Gastroesophageal sphincter (tissue), 4 donors: ENCODE measurements at regions not wholly inside any gene's neighbourhood (a gene's known extent, or its start where the extent isn't known, plus 50 kb on each side); places are given as distances from the start of the nearest gene placed in this dataset.

ENCODE experiments used
- ATAC-seq: fragments of 150-250 bp; one replicate; pipeline ENCODE4 v1.9.1; 2016; ENCODE audit warnings: mild to moderate bottlenecking, moderate library complexity
- H3K27ac ChIP-seq, 4 donors: fragments of 200-600 bp; sonication (generic) in 3 of 4; 1 replicate in 3 of 4; 2 replicates in 1 of 4; pipeline ENCODE4 v1.5.1; 2016 to 2019
- H3K27me3 ChIP-seq: fragments of 200-600 bp; sonication (generic); one replicate; pipeline ENCODE4 v1.5.1; 2019
- H3K36me3 ChIP-seq, 2 donors: fragments of 200-600 bp; sonication (generic); one replicate each; pipeline ENCODE4 v1.5.1; 2019; ENCODE audit warnings: control low read depth in 1 of 2
- H3K4me1 ChIP-seq, 3 donors: fragments of 200-600 bp; sonication (generic); 1 replicate in 2 of 3; 2 replicates in 1 of 3; pipeline ENCODE4 v1.5.1; 2016 to 2019; ENCODE audit warnings: control low read depth in 2 of 3
- H3K4me3 ChIP-seq, 2 donors: fragments of 200-600 bp; sonication (generic); one replicate each; pipeline ENCODE4 v1.5.1; 2019; ENCODE audit warnings: mild to moderate bottlenecking in 1 of 2, moderate library complexity in 1 of 2
- H3K9me3 ChIP-seq, 3 donors: fragments of 200-600 bp; sonication (generic); one replicate each; pipeline ENCODE4 v1.5.1; 2017 to 2019; ENCODE audit warnings: control low read depth in 2 of 3
- EP300 ChIP-seq: sonication (generic); formaldehyde crosslinking; IDR thresholded peaks from one replicate; pipeline ENCODE4 v1.6.1; 2017; ENCODE audit warnings: antibody characterized with exemption, mild to moderate bottlenecking
- POLR2A ChIP-seq, 2 donors: fragments of 450-650 bp; IDR thresholded peaks; one replicate each; pipeline ENCODE4 v1.6.1; 2017; ENCODE audit warnings: antibody characterized with exemption in 2 of 2, mild to moderate bottlenecking in 2 of 2, moderate library complexity in 1 of 2
- POLR2AphosphoS5 ChIP-seq: sonication (generic); formaldehyde crosslinking; IDR thresholded peaks from one replicate; pipeline ENCODE4 v1.6.1; 2017; ENCODE audit warnings: antibody characterized with exemption
- WGBS, 2 donors: methylation state at CpG; one replicate each; pipeline ENCODE4 v1.1.5; 2018; ENCODE audit warnings: low coverage in 1 of 2; 5-methylcytosine and 5-hydroxymethylcytosine counted together
- TF ChIP-seq, protein P1 (sequence below), 4 experiments: fragments of 200-600 bp in 2 of 4; fragments of 450-650 bp in 2 of 4; sonication (generic) in 1 of 4; IDR thresholded peaks; one replicate each; pipeline ENCODE4 v1.5.1; 2017 to 2019; ENCODE audit warnings: antibody characterized with exemption in 4 of 4, mild to moderate bottlenecking in 2 of 4, moderate library complexity in 2 of 4

DNA sequence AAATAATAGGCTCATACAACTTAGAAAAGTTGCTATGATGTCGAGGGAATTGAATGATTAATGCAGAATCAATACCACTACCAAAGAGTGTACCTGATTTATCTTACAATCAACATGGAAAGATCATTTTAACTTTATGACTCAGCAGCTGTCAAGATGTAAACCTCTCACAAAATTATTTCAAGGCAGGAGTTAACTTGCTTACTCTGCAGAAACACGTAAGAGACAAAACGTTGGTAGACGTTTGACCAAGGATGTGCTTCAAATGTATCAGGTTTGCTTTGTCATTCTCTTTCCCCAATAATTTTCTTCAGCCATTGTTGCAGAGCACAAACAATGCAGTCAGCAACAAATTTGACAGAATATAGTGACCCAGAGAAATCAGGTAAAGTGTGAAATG is 415.8 kb upstream of the KIF2B start:
- H3K36me3 ChIP-seq, result no peaks in the 10 kb centered on the region
- 73 to 79% methylated on average over 4 of the region's 4 CpGs for WGBS, 2 donors
- H3K9me3 ChIP-seq, result peaks cover 0 to 10% (median 0%) of the 10 kb centered on the region in 3 donors

DNA sequence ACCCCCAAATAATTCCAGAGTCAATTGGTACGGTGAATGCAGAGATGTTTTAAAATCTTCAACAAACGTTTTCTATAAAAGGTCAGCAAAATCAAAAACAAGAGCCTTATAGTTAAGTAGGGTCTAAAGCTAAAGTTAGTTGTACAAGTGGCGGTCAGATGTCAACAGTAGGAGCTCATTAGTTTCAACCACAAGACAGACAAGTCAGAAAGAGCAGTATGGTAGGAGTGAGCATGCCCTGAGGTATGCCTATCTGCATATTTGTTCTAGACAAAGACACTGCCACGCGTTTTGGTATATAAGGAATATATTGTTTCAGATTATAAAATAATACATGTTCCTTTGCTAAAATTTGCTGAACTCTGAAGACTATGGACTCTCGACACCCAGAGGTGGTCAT is 431.5 kb upstream of the KIF2B start:
- no peak for ATAC-seq
- WGBS, 2 donors, result 76 to 83% methylated on average over 6 of the region's 6 CpGs
- TF ChIP-seq, protein P1, sequence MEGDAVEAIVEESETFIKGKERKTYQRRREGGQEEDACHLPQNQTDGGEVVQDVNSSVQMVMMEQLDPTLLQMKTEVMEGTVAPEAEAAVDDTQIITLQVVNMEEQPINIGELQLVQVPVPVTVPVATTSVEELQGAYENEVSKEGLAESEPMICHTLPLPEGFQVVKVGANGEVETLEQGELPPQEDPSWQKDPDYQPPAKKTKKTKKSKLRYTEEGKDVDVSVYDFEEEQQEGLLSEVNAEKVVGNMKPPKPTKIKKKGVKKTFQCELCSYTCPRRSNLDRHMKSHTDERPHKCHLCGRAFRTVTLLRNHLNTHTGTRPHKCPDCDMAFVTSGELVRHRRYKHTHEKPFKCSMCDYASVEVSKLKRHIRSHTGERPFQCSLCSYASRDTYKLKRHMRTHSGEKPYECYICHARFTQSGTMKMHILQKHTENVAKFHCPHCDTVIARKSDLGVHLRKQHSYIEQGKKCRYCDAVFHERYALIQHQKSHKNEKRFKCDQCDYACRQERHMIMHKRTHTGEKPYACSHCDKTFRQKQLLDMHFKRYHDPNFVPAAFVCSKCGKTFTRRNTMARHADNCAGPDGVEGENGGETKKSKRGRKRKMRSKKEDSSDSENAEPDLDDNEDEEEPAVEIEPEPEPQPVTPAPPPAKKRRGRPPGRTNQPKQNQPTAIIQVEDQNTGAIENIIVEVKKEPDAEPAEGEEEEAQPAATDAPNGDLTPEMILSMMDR (IDR thresholded peaks at IDR 0.05), result no peak
- TF ChIP-seq POLR2AphosphoS5 (no peak), EP300 (no peak), POLR2A (IDR thresholded peaks at IDR 0.05) (no peak)

More for the DNA sequence above, 415.8 kb upstream of the KIF2B start:
- Histone ChIP-seq H3K27ac (no peak overlapping the region), H3K27me3 (no peaks in the 10 kb centered on the region), H3K4me3 (no peak overlapping the region), H3K4me1 (no peaks in the 10 kb centered on the region)
- no peak for ATAC-seq
- TF ChIP-seq EP300 (no peak), POLR2A (IDR thresholded peaks at IDR 0.05) (no peak), POLR2AphosphoS5 (no peak)
- TF ChIP-seq, protein P1 (IDR thresholded peaks at IDR 0.05), result no peak

DNA sequence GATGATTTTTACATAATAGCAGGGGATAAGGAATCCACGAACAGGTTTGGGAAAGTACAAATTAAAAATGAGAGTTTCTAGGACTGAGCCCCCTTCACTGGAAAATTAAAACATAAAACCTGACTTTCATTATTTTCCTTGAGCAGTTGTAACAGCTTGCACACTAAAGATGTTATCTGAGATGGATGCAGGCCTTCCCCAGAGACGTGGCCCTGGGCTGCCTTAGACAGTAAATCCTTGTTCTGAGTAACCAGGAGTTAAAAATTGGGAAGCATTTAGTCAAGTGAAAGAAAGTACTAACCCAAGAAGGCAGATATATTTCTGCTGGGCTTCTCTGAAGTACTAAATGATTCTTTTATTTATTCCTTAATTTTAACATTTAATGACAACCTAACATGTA is 432.2 kb upstream of the KIF2B start:
- ATAC-seq, result no peak
- no peak for TF ChIP-seq POLR2A (IDR thresholded peaks at IDR 0.05)
- no peak for TF ChIP-seq EP300
- no peak for TF ChIP-seq POLR2AphosphoS5
- TF ChIP-seq, protein P1 (IDR thresholded peaks at IDR 0.05), result no peak
- Histone ChIP-seq H3K4me1 (no peaks in the 10 kb centered on the region), H3K4me3 (no peak overlapping the region), H3K9me3 (no peaks in the 10 kb centered on the region), H3K27me3 (no peaks in the 10 kb centered on the region), H3K36me3 (no peaks in the 10 kb centered on the region), H3K27ac (no peak overlapping the region)
- WGBS, 2 donors, result 48 to 56% methylated on average over 2 of the region's 2 CpGs

More for the DNA sequence above, 431.5 kb upstream of the KIF2B start:
- Histone ChIP-seq H3K4me1 (no peaks in the 10 kb centered on the region), H3K27ac (no peak overlapping the region), H3K36me3 (no peaks in the 10 kb centered on the region), H3K4me3 (no peak overlapping the region), H3K27me3 (no peaks in the 10 kb centered on the region), H3K9me3 (no peaks in the 10 kb centered on the region)

DNA sequence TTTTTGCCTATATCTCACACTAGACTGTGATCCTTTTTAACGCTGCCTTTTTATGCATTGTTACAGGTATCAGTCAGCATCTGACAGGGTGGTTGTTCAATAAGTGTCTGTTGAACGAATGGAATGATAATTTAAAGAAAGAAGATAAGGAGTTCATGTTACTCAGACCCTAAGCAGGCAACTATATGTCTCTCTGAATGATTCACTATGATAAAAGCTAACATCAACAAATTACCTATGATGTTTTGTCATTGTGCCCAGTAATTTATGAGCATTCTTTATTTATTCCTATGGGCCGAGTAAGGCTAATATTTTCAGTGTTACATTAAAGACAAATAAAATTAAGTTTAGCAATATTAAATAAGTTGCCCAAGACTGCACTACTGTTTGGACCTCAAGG is 435.0 kb upstream of the KIF2B start:
- no peak for TF ChIP-seq EP300
- no peak for TF ChIP-seq POLR2AphosphoS5
- TF ChIP-seq, protein P1 (IDR thresholded peaks at IDR 0.05), result no peak
- TF ChIP-seq POLR2A (IDR thresholded peaks at IDR 0.05), result no peak
- WGBS, 2 donors, result 64 to 80% methylated on average over 3 of the region's 3 CpGs
- H3K36me3 ChIP-seq, result no peaks in the 10 kb centered on the region
- H3K27me3 ChIP-seq, result no peaks in the 10 kb centered on the region
- no peak overlapping the region for H3K4me3 ChIP-seq
- no peak overlapping the region for H3K27ac ChIP-seq
- no peak for ATAC-seq
- no peaks in the 10 kb centered on the region for H3K4me1 ChIP-seq
- no peaks in the 10 kb centered on the region for H3K9me3 ChIP-seq

DNA sequence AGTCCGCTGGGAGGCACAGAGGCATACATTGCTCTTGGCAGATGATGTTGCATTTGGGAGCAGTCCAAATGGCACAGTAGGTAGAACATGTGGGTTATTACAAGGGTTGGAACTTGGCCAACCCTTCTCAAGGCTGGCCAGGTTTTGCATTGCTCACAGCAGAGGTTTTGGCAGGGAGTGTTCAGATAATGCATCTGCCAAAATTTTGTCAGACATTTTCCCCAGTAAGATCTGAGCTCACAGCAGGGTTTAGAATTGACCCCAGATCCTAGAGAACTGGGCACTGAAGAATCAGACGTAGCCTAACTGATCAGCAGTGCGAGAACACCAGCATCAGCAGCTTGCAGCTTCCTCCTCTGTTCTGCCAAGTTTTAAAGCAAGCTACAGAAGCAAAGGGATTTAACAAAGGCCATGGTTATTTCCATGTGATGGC is 468.8 kb upstream of the KIF2B start:
- Histone ChIP-seq H3K4me1 (no peaks in the 10 kb centered on the region), H3K9me3 (no peaks in the 10 kb centered on the region), H3K4me3 (no peak overlapping the region), H3K36me3 (no peaks in the 10 kb centered on the region), H3K27me3 (no peaks in the 10 kb centered on the region), H3K27ac (no peak overlapping the region)
- TF ChIP-seq, protein P1 (IDR thresholded peaks at IDR 0.05), result no peak
- TF ChIP-seq POLR2AphosphoS5 (no peak), EP300 (no peak)
- 36 to 89% methylated on average over 1 to 3 of the region's 3 CpGs for WGBS, 2 donors
- ATAC-seq, result no peak
